Heart left ventricle (tissue), 13 donors: ENCODE measurements at regions not wholly inside any gene's neighbourhood (a gene's known extent, or its start where the extent isn't known, plus 50 kb on each side); places are given as distances from the start of the nearest gene placed in this dataset.

Experiments
- CTCF ChIP-seq, 12 donors: fragments of 200-600 bp; sonication (generic) in 4 of 12; IDR thresholded peaks; one replicate each; pipeline versions ENCODE4 v1.5.0 to v1.8.0; 2018 to 2022; ENCODE audit warnings: antibody characterized with exemption in 12 of 12, mild to moderate bottlenecking in 5 of 12
- POLR2A ChIP-seq, 2 donors: fragments of 450-650 bp; IDR thresholded peaks; one replicate each; pipeline ENCODE4 v1.6.1; 2017; ENCODE audit warnings: antibody characterized with exemption in 2 of 2, mild to moderate bottlenecking in 2 of 2, moderate library complexity in 2 of 2
- donor health status: ischemic (EF 13 %, LVEDD 7.1; RV severe dilation, severe dysfunction).
- donor health status: DM: no; HTN: yes; CAD: no.
- donor health status: DM: no; HTN: no; CAD: no.
- donor health status: ischemic (EF 25% LVEDD 6.9; RV normal size, moderate dysfunction).
- donor health status: ischemic (EF 25% LVEDD 5.7; RV mildly dilated, moderate dysfunction).
- donor health status: ischemic (EF 35%, LVEDD 5.7; RV mildly dilated, moderate dysfunction).
- donor health status: nonischemic (EF 11% LVEDD 7.7; RV severe dilation, severe dysfunction).
- donor health status: DM: yes; HTN: yes; CAD: no.
- donor health status: PGD.
- donor health status: ischemic (EF 29% LVEDD 5.4; RV normal size, mild dysfunction).
- donor health status: nonischemic (EF 23%, LVEDD 6.1; RV moderate dilation, normal function).

- TF ChIP-seq CTCF (IDR thresholded peaks at IDR 0.05) (no peak), POLR2A (IDR thresholded peaks at IDR 0.05) (no peak)
Observed at GRCh38 chr18:10401521-10401920, 52.9 kb upstream of the APCDD1 start.
